GM23338 (cell line): ENCODE measurements at regions not wholly inside any gene's neighbourhood (a gene's known extent, or its start where the extent isn't known, plus 50 kb on each side); places are given as distances from the start of the nearest gene placed in this dataset.
"Not testable (repeated sequence)": the region's sequence is repeated elsewhere in the genome, so short reads cannot be mapped to it uniquely, and the experiment has no call there.

Source experiments
- ATAC-seq: fragments of 200-7000 bp; cut with Tn5 transposase; 3 replicates; pipeline ENCODE4 v1.9.1; 2020
- DNase-seq: peaks from one replicate; pipeline ENCODE4 v3.0.0-alpha.2; 2015; ENCODE audit warnings: low spot score
- H2AFZ ChIP-seq: fragments of 200-600 bp; sonication (generic); 2 replicates; pipeline ENCODE4 v1.8.0; 2016; ENCODE audit warnings: antibody characterized with exemption, mild to moderate bottlenecking, moderate library complexity
- H3F3A ChIP-seq: fragments of 200-600 bp; sonication (generic); replicated peaks from 2 replicates; pipeline ENCODE4 v1.8.0; 2017; ENCODE audit warnings: antibody characterized with exemption, mixed run types, low read depth
- H3K27ac ChIP-seq: fragments of 200-600 bp; sonication (generic); 2 replicates; pipeline ENCODE4 v1.6.1; 2016; ENCODE audit warnings: low read depth
- H3K27me3 ChIP-seq: fragments of 200-600 bp; sonication (generic); 2 replicates; pipeline ENCODE4 v1.8.0; 2016; ENCODE audit warnings: mild to moderate bottlenecking, mixed run types, moderate library complexity; ENCODE audit not compliant: insufficient read depth
- H3K36me3 ChIP-seq: fragments of 200-600 bp; sonication (generic); 2 replicates; pipeline ENCODE4 v1.8.0; 2016; ENCODE audit warnings: mild to moderate bottlenecking; ENCODE audit not compliant: insufficient read depth
- H3K4me1 ChIP-seq: fragments of 200-600 bp; sonication (generic); 2 replicates; pipeline ENCODE4 v1.8.0; 2016; ENCODE audit warnings: mild to moderate bottlenecking, moderate library complexity; ENCODE audit not compliant: insufficient read depth
- H3K4me2 ChIP-seq: fragments of 200-600 bp; sonication (generic); 2 replicates; pipeline ENCODE4 v1.7.1; 2017; ENCODE audit warnings: mixed run types
- H3K4me3 ChIP-seq: fragments of 200-600 bp; sonication (generic); 2 replicates; pipeline ENCODE4 v1.6.1; 2016; ENCODE audit warnings: mixed run types
- H3K79me2 ChIP-seq: fragments of 200-600 bp; sonication (generic); replicated peaks from 2 replicates; pipeline ENCODE4 v1.8.0; 2017; ENCODE audit warnings: mild to moderate bottlenecking; ENCODE audit not compliant: insufficient read depth
- H3K9me2 ChIP-seq: fragments of 200-600 bp; sonication (generic); 2 replicates; pipeline ENCODE4 v1.8.0; 2017; ENCODE audit not compliant: insufficient read depth
- H4K20me1 ChIP-seq: fragments of 200-600 bp; sonication (generic); replicated peaks from 2 replicates; pipeline ENCODE4 v1.8.0; 2017; ENCODE audit warnings: mild to moderate bottlenecking; ENCODE audit not compliant: insufficient read depth
- H3K27ac Mint-ChIP-seq: 2 replicates; pipeline ENCODE4 v1.8.0; 2020; ENCODE audit warnings: inconsistent platforms, mild to moderate bottlenecking, moderate library complexity, mixed read lengths
- H3K27me3 Mint-ChIP-seq: 3 replicates; pipeline ENCODE4 v1.8.0; 2022; ENCODE audit warnings: low read depth, mild to moderate bottlenecking, moderate library complexity, mixed read lengths, inconsistent platforms; ENCODE audit not compliant: insufficient read depth, poor library complexity
- H3K36me3 Mint-ChIP-seq: 3 replicates; pipeline ENCODE4 v1.8.0; 2021; ENCODE audit warnings: low read depth, mild to moderate bottlenecking, inconsistent platforms, moderate library complexity, mixed read lengths
- H3K4me1 Mint-ChIP-seq: 3 replicates; pipeline ENCODE4 v1.8.0; 2020; ENCODE audit warnings: mild to moderate bottlenecking, inconsistent platforms, mixed read lengths
- H3K4me3 Mint-ChIP-seq: 3 replicates; pipeline ENCODE4 v1.8.0; 2021; ENCODE audit warnings: moderate library complexity, mild to moderate bottlenecking, inconsistent platforms, mixed read lengths
- H3K9me3 Mint-ChIP-seq: 3 replicates; pipeline ENCODE4 v1.8.0; 2020; ENCODE audit warnings: moderate library complexity, mild to moderate bottlenecking, inconsistent platforms, mixed read lengths
- CREB1 ChIP-seq: fragments of 250-450 bp; sonication (Bioruptor Pico); IDR thresholded peaks from 2 replicates; pipeline ENCODE4 v1.5.0; 2020; ENCODE audit warnings: low read depth, mild to moderate bottlenecking, moderate library complexity
- EZH2 ChIP-seq: fragments of 200-600 bp; sonication (generic); IDR thresholded peaks from one replicate; pipeline ENCODE4 v1.8.0; 2017; ENCODE audit warnings: antibody characterized with exemption, mild to moderate bottlenecking, low read depth; ENCODE audit not compliant: unreplicated experiment
- JUNB ChIP-seq: IDR thresholded peaks from one replicate; pipeline ENCODE4 v1.6.1; 2016; ENCODE audit warnings: antibody characterized with exemption; ENCODE audit not compliant: unreplicated experiment
- NANOG ChIP-seq: IDR thresholded peaks from 2 replicates; pipeline ENCODE4 v1.6.1; 2016; ENCODE audit warnings: antibody characterized with exemption, borderline replicate concordance
- POLR2AphosphoS5 ChIP-seq: IDR thresholded peaks from 2 replicates; pipeline ENCODE4 v1.6.1; 2016; ENCODE audit warnings: antibody characterized with exemption, low read depth
- STAT1 ChIP-seq: IDR thresholded peaks from one replicate; pipeline ENCODE4 v1.6.1; 2016; ENCODE audit warnings: antibody characterized with exemption; ENCODE audit not compliant: unreplicated experiment
- ZNF114 ChIP-seq: fragments of 250-450 bp; sonication (Bioruptor Pico); IDR thresholded peaks from 2 replicates; pipeline ENCODE4 v1.5.0; 2020; ENCODE audit warnings: mild to moderate bottlenecking, moderate library complexity
- ZNF331 ChIP-seq: fragments of 250-450 bp; sonication (Bioruptor Pico); IDR thresholded peaks from 2 replicates; pipeline ENCODE4 v1.5.0; 2020; ENCODE audit warnings: low read depth, mild to moderate bottlenecking, moderate library complexity
- TF ChIP-seq, protein P1 (sequence below): fragments of 250-450 bp; sonication (Bioruptor Pico); IDR thresholded peaks from 2 replicates; pipeline ENCODE4 v1.5.0; 2020; ENCODE audit warnings: mild to moderate bottlenecking, moderate library complexity
- TF ChIP-seq, protein P2 (sequence below), 2 experiments: fragments of 200-600 bp in 1 of 2; sonication (generic) in 1 of 2; conservative IDR thresholded peaks; 2 replicates each; pipeline versions ENCODE4 v1.5.1 to v1.6.1; 2016 to 2017; ENCODE audit warnings: antibody characterized with exemption in 2 of 2, low read depth in 2 of 2, mild to moderate bottlenecking in 2 of 2, moderate library complexity in 1 of 2

DNA sequence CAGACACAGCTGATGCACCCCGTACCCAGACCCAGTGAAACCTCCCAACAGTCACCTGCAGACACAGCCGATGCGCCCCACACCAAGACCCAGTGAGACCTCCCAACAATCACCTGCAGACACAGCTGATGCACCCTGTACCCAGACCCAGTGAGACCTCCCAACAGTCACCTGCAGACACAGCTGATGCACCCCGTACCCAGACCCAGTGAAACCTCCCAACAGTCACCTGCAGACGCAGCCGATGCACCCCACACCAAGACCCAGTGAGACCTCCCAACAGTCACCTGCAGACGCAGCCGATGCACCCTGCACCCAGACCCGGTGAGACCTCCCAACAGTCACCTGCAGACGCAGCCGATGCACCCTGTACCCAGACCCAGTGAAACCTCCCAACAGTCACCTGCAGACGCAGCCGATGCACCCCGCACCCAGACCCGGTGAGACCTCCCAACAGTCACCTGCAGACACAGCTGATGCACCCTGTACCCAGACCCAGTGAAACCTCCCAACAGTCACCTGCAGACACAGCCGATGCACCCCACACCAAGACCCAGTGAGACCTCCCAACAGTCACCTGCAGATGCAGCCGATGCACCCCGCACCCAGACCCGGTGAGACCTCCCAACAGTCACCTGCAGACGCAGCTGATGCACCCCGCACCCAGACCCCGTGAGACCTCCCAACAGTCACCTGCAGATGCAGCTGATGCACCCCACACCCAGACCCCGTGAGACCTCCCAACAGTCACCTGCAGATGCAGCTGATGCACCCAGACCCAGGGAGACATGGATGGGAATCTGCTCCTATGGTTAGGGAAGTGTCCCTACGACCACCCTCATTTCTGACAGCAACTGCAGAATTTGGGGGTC, 178.3 kb upstream of the C1orf174 start:
- H3K4me3 ChIP-seq, H3K27me3 ChIP-seq, H3K36me3 ChIP-seq, H3K4me2 ChIP-seq, H3K27ac Mint-ChIP-seq, H3K4me3 Mint-ChIP-seq, H3K4me1 Mint-ChIP-seq, H4K20me1 ChIP-seq, H3K27me3 Mint-ChIP-seq, H3F3A ChIP-seq, ATAC-seq, H2AFZ ChIP-seq, H3K79me2 ChIP-seq, DNase-seq, H3K9me2 ChIP-seq, H3K27ac ChIP-seq, H3K4me1 ChIP-seq: not testable (repeated sequence)
- Mint-ChIP-seq H3K9me3 (peaks cover 83% of the 10 kb centered on the region), H3K36me3 (peaks cover 23% of the 10 kb centered on the region)

DNA sequence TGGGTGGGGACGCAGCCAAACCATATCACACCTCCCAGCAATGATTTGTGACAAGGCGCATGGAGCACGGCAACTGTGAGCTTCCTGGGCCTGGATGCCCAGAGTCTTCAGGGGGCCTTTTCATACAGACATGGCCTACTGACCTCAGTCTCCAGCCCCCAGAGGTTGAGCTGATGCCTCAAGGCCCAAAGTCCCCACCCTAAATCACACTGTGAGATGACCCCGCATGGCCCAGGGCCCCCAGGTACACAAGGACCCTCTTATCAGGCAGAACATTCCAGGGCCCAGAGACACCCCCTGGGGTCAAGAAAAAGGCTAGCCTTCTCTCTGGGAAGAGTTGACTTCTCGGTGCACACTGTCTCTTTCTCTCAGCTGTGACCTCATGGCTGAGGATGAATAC, 179.7 kb upstream of the C1orf174 start:
- Histone ChIP-seq H2AFZ (no peak overlapping the region), H3K36me3 (no peaks in the 10 kb centered on the region; the same call in 1 of the 2 replicates), H3K4me3 (no peak overlapping the region), H3F3A (no peaks in the 10 kb centered on the region), H3K27ac (no peak overlapping the region), H3K27me3 (no peaks in the 10 kb centered on the region), H3K9me2 (no peaks in the 10 kb centered on the region), H4K20me1 (no peaks in the 10 kb centered on the region), H3K79me2 (no peaks in the 10 kb centered on the region), H3K4me1 (no peaks in the 10 kb centered on the region), H3K4me2 (no peak overlapping the region)
- H3K27ac Mint-ChIP-seq = no peak overlapping the region
- H3K4me1 Mint-ChIP-seq = no peaks in the 10 kb centered on the region
- H3K36me3 Mint-ChIP-seq = peaks cover 20% of the 10 kb centered on the region
- H3K4me3 Mint-ChIP-seq = no peak overlapping the region
- H3K27me3 Mint-ChIP-seq = peaks cover 2% of the 10 kb centered on the region
- DNase-seq (no peak), ATAC-seq (no peak)
- H3K9me3 Mint-ChIP-seq = peaks cover 87% of the 10 kb centered on the region
- TF ChIP-seq, protein P1, sequence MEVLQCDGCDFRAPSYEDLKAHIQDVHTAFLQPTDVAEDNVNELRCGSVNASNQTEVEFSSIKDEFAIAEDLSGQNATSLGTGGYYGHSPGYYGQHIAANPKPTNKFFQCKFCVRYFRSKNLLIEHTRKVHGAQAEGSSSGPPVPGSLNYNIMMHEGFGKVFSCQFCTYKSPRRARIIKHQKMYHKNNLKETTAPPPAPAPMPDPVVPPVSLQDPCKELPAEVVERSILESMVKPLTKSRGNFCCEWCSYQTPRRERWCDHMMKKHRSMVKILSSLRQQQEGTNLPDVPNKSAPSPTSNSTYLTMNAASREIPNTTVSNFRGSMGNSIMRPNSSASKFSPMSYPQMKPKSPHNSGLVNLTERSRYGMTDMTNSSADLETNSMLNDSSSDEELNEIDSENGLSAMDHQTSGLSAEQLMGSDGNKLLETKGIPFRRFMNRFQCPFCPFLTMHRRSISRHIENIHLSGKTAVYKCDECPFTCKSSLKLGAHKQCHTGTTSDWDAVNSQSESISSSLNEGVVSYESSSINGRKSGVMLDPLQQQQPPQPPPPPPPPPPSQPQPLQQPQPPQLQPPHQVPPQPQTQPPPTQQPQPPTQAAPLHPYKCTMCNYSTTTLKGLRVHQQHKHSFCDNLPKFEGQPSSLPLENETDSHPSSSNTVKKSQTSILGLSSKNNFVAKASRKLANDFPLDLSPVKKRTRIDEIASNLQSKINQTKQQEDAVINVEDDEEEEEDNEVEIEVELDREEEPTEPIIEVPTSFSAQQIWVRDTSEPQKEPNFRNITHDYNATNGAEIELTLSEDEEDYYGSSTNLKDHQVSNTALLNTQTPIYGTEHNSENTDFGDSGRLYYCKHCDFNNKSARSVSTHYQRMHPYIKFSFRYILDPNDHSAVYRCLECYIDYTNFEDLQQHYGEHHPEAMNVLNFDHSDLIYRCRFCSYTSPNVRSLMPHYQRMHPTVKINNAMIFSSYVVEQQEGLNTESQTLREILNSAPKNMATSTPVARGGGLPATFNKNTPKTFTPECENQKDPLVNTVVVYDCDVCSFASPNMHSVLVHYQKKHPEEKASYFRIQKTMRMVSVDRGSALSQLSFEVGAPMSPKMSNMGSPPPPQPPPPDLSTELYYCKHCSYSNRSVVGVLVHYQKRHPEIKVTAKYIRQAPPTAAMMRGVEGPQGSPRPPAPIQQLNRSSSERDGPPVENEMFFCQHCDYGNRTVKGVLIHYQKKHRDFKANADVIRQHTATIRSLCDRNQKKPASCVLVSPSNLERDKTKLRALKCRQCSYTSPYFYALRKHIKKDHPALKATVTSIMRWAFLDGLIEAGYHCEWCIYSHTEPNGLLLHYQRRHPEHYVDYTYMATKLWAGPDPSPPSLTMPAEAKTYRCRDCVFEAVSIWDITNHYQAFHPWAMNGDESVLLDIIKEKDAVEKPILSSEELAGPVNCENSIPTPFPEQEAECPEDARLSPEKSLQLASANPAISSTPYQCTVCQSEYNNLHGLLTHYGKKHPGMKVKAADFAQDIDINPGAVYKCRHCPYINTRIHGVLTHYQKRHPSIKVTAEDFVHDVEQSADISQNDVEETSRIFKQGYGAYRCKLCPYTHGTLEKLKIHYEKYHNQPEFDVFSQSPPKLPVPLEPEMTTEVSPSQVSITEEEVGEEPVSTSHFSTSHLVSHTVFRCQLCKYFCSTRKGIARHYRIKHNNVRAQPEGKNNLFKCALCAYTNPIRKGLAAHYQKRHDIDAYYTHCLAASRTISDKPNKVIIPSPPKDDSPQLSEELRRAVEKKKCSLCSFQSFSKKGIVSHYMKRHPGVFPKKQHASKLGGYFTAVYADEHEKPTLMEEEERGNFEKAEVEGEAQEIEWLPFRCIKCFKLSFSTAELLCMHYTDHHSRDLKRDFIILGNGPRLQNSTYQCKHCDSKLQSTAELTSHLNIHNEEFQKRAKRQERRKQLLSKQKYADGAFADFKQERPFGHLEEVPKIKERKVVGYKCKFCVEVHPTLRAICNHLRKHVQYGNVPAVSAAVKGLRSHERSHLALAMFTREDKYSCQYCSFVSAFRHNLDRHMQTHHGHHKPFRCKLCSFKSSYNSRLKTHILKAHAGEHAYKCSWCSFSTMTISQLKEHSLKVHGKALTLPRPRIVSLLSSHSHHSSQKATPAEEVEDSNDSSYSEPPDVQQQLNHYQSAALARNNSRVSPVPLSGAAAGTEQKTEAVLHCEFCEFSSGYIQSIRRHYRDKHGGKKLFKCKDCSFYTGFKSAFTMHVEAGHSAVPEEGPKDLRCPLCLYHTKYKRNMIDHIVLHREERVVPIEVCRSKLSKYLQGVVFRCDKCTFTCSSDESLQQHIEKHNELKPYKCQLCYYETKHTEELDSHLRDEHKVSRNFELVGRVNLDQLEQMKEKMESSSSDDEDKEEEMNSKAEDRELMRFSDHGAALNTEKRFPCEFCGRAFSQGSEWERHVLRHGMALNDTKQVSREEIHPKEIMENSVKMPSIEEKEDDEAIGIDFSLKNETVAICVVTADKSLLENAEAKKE (CRISPR knock-in tag) = no peak
- TF ChIP-seq, protein P2, sequence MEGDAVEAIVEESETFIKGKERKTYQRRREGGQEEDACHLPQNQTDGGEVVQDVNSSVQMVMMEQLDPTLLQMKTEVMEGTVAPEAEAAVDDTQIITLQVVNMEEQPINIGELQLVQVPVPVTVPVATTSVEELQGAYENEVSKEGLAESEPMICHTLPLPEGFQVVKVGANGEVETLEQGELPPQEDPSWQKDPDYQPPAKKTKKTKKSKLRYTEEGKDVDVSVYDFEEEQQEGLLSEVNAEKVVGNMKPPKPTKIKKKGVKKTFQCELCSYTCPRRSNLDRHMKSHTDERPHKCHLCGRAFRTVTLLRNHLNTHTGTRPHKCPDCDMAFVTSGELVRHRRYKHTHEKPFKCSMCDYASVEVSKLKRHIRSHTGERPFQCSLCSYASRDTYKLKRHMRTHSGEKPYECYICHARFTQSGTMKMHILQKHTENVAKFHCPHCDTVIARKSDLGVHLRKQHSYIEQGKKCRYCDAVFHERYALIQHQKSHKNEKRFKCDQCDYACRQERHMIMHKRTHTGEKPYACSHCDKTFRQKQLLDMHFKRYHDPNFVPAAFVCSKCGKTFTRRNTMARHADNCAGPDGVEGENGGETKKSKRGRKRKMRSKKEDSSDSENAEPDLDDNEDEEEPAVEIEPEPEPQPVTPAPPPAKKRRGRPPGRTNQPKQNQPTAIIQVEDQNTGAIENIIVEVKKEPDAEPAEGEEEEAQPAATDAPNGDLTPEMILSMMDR (conservative IDR thresholded peaks at IDR 0.05; ENCODE audit: low read depth in 2 of 2) = no peak
- TF ChIP-seq POLR2AphosphoS5 (no peak), CREB1 (CRISPR knock-in tag) (no peak), JUNB (no peak), STAT1 (no peak), EZH2 (no peak), ZNF114 (CRISPR knock-in tag) (no peak), NANOG (no peak), ZNF331 (CRISPR knock-in tag) (no peak)
